ENCODE measurements at regions not wholly inside any gene's neighbourhood (a gene's known extent, or its start where the extent isn't known, plus 50 kb on each side); places are given as distances from the start of the nearest gene placed in this dataset.
A peak's percentile ranks its signal among the peaks of the same experiment; 100 is the strongest.
"Not testable (repeated sequence)": the region's sequence is repeated elsewhere in the genome, so short reads cannot be mapped to it uniquely, and the experiment has no call there.

DNA sequence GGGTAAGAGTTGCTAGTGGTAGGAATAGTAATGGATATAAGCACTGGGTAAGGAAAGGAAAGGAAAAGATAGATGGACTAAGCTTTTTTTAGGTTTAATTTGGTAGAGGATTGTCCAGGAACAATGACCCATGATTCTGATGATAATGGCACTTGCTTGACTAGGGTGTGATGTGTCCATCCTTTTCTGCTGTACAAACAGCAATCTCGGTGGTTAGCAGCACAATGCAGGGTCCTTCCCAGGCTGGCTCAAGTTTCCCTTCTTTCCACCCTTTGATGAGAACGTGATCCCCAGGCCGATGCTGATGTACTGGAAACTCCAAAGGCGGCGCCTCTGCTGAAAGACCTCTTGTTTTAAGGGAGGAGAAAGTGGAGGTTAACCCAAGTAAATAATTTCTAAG lies 105.3 kb downstream of the TMEM167A start:
- TF ChIP-seq CTCF (conservative IDR thresholded peaks at IDR 0.05): no peak
- no peaks in the 10 kb centered on the region for H3K4me1 Mint-ChIP-seq (ENCODE audit: unreplicated experiment)
- H3K27me3 Mint-ChIP-seq: peaks cover 9% of the 10 kb centered on the region
- H3K36me3 Mint-ChIP-seq: peaks cover 17% of the 10 kb centered on the region
- no peak for DNase-seq (ENCODE audit: extremely low spot score, unreplicated experiment)
- peaks cover 25% of the 10 kb centered on the region for H3K9me3 Mint-ChIP-seq
- no peak overlapping the region for H3K27ac Mint-ChIP-seq
- H3K4me3 Mint-ChIP-seq: no peak overlapping the region

DNA sequence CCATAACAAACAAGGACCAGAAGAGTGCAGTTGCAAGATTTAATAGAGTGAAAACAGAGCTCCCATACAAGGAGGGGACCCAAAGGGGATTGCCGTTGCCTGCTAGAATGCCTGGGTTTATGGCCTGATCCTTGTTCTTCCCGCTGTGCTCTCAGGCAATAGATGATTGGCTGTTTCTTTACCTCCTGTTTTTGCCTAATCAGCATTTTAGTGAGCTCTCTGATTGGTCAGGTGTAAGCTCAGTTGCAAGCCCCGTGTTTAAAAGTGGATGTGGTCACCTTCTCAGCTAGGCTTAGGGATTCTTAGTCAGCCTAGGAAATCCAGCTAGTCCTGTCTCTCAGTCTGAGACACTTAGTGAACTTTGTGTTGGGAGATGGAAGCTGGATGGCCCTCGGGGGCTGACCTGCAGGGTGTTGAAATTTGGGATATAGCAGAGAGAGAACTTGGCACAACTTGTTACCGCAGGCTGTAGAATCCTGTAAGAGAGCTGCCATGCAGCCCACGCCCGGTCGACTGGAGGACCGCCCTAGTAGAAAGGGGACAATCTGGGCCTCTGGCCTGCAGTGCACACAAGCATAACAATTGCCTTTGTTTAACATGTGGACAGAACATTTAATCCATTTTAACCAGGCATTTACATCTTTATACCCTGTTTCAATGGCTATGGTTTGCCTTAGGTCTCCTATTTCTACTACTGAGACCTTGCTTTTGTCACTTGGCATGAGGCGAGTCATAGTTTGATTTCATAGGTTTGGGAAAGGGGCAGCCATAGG lies 106.0 kb downstream of the TMEM167A start:
- peaks cover 17% of the 10 kb centered on the region for H3K36me3 Mint-ChIP-seq
- not testable (repeated sequence) for H3K4me3 Mint-ChIP-seq

DNA sequence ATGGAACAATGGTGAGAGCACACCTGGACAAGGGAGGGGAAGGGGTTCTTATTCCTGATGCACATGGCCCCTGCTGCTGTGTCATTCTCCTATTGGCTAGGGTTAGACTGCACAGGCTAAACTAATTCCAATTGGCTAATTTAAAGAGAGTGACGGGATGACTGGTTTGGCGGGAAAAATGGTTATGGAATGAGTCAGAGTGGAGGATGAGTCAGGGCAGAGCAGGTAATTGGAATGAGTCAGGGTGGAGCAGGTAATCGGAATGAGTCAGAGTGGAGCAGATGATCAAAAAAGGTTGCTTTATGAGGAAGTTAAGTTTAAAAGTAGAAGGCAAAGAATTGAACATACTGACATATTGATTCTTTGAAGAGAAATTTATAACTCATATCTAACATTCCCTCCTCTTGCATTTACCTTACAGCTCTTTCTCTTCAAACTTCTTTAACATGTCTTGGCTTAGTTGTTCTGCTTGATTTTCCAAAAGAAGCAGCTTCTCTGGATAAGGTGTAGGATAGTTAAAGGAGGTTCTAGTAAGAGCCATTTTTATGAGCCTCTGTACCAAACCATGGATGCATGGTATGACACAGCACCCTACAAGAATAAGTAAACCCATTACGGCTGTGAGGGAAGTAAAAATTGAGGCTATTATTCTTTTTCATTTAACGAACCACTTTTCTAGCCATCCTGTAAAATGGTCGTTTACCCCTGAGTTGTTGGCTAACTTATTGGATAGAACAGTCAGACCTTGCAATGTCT lies 107.8 kb downstream of the TMEM167A start:
- not testable (repeated sequence) for DNase-seq (ENCODE audit: extremely low spot score, unreplicated experiment); H3K9me3 Mint-ChIP-seq; H3K4me1 Mint-ChIP-seq (ENCODE audit: unreplicated experiment); H3K36me3 Mint-ChIP-seq; H3K27me3 Mint-ChIP-seq
- Mint-ChIP-seq H3K27ac (peak overlapping the region; percentile 75), H3K4me3 (peak overlapping the region; percentile 11)

More for the DNA sequence above, 106.0 kb downstream of the TMEM167A start:
- not testable (repeated sequence) for H3K27me3 Mint-ChIP-seq; H3K27ac Mint-ChIP-seq; DNase-seq (ENCODE audit: extremely low spot score, unreplicated experiment); H3K4me1 Mint-ChIP-seq (ENCODE audit: unreplicated experiment)
- H3K9me3 Mint-ChIP-seq: peaks cover 22% of the 10 kb centered on the region

DNA sequence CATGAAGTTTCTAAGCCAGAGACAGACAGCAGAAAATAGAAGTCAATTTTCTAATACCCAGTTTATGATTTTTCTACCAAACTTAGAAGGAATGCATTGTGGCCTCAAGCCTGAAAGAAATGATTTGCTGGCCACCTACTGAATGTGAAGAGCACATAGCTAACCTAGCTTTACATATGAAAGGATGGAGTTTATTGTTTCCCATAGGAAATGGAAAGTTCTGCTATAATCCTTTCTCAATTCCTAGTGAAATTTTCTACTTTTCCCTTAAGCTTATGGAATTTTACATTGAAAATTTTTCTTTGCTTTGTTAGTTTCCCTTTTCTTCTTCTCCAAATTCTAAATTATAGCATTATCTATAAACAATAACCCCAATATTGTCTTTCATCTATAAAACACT lies 110.1 kb downstream of the TMEM167A start:
- peaks cover 5% of the 10 kb centered on the region for H3K36me3 Mint-ChIP-seq
- H3K9me3 Mint-ChIP-seq: peaks cover 6% of the 10 kb centered on the region
- TF ChIP-seq CTCF (conservative IDR thresholded peaks at IDR 0.05): no peak
- DNase-seq (ENCODE audit: extremely low spot score, unreplicated experiment): no peak
- no peak overlapping the region for H3K4me3 Mint-ChIP-seq
- H3K27me3 Mint-ChIP-seq: peaks cover 3% of the 10 kb centered on the region
- peaks cover 12% of the 10 kb centered on the region for H3K4me1 Mint-ChIP-seq (ENCODE audit: unreplicated experiment)
- no peak overlapping the region for H3K27ac Mint-ChIP-seq

DNA sequence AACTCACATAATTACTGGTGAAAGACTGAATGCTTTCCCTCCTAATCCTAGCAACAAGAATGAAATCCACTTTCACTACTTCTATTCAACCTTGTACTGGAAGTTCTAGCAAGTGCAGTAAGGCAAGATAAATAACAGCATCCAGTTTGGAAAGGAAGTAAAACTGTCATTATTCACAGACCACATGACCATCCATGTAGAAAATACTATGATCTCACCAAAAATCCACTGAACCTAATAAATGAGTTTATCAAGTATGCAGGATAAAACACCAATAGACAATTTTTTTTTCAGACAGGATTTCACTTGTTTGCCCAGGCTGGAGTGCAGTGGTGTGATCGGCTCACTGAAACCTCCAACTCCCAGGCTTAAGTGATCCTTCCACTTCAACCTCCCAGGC lies 117.7 kb downstream of the TMEM167A start:
- no peaks in the 10 kb centered on the region for H3K36me3 Mint-ChIP-seq
- H3K9me3 Mint-ChIP-seq: peaks cover 15% of the 10 kb centered on the region
- peaks cover 12% of the 10 kb centered on the region for H3K4me1 Mint-ChIP-seq (ENCODE audit: unreplicated experiment)
- H3K27ac Mint-ChIP-seq: no peak overlapping the region
- no peak overlapping the region for H3K4me3 Mint-ChIP-seq
- H3K27me3 Mint-ChIP-seq: no peaks in the 10 kb centered on the region
- TF ChIP-seq CTCF (conservative IDR thresholded peaks at IDR 0.05): no peak
- no peak for DNase-seq (ENCODE audit: extremely low spot score, unreplicated experiment)

- H3K27me3 Mint-ChIP-seq: no peaks in the 10 kb centered on the region
- no peak for DNase-seq (ENCODE audit: extremely low spot score, unreplicated experiment)
- H3K27ac Mint-ChIP-seq: no peak overlapping the region
- H3K4me1 Mint-ChIP-seq (ENCODE audit: unreplicated experiment): peaks cover 4% of the 10 kb centered on the region
- H3K36me3 Mint-ChIP-seq: no peaks in the 10 kb centered on the region
- H3K4me3 Mint-ChIP-seq: no peak overlapping the region
- TF ChIP-seq CTCF (conservative IDR thresholded peaks at IDR 0.05): no peak
- peaks cover 15% of the 10 kb centered on the region for H3K9me3 Mint-ChIP-seq
Measured at GRCh38 chr5:82956600-82956999, 120.6 kb downstream of the TMEM167A start.

Measured in type B pancreatic cell (in vitro differentiated cells).